AG09309 (cell line): ENCODE measurements at regions not wholly inside any gene's neighbourhood (a gene's known extent, or its start where the extent isn't known, plus 50 kb on each side); places are given as distances from the start of the nearest gene placed in this dataset.

Source experiments
- DNase-seq: peaks from one replicate; pipeline ENCODE4 v3.0.0-alpha.2; 2010; ENCODE audit warnings: low read depth
- H3K4me3 ChIP-seq: 2 replicates; pipeline ENCODE4 v1.5.1; 2011; ENCODE audit warnings: mild to moderate bottlenecking, low read depth, low read length, moderate library complexity; ENCODE audit not compliant: control insufficient read depth
- TF ChIP-seq, protein P1 (sequence below): IDR thresholded peaks from 2 replicates; pipeline ENCODE4 v1.5.1; 2011; ENCODE audit warnings: mild to moderate bottlenecking, low read depth, low read length, inconsistent platforms; ENCODE audit not compliant: insufficient read depth, control insufficient read depth; ENCODE audit errors: missing control alignments

DNA sequence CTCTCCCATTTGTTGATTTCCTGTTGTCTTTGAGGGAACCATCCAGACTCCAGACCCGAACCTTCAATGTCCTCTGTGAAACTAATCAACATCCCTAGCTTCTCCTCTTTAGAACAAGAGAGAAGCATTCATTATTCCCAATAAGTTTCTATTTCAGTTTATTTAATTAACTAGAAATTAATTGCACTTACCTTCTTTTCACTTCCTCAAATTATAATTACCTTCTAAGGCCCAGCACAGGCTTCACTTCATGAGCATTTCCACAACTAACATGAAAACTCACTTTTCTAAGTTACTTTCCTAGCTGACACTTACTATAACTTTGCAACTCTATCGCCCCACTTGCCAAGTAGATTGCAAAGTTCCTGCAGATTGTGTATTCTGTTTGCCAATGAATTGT, 71.6 kb upstream of the HTR2A start:
- DNase-seq: no peak
- TF ChIP-seq, protein P1, sequence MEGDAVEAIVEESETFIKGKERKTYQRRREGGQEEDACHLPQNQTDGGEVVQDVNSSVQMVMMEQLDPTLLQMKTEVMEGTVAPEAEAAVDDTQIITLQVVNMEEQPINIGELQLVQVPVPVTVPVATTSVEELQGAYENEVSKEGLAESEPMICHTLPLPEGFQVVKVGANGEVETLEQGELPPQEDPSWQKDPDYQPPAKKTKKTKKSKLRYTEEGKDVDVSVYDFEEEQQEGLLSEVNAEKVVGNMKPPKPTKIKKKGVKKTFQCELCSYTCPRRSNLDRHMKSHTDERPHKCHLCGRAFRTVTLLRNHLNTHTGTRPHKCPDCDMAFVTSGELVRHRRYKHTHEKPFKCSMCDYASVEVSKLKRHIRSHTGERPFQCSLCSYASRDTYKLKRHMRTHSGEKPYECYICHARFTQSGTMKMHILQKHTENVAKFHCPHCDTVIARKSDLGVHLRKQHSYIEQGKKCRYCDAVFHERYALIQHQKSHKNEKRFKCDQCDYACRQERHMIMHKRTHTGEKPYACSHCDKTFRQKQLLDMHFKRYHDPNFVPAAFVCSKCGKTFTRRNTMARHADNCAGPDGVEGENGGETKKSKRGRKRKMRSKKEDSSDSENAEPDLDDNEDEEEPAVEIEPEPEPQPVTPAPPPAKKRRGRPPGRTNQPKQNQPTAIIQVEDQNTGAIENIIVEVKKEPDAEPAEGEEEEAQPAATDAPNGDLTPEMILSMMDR: no peak
- no peak overlapping the region for H3K4me3 ChIP-seq

DNA sequence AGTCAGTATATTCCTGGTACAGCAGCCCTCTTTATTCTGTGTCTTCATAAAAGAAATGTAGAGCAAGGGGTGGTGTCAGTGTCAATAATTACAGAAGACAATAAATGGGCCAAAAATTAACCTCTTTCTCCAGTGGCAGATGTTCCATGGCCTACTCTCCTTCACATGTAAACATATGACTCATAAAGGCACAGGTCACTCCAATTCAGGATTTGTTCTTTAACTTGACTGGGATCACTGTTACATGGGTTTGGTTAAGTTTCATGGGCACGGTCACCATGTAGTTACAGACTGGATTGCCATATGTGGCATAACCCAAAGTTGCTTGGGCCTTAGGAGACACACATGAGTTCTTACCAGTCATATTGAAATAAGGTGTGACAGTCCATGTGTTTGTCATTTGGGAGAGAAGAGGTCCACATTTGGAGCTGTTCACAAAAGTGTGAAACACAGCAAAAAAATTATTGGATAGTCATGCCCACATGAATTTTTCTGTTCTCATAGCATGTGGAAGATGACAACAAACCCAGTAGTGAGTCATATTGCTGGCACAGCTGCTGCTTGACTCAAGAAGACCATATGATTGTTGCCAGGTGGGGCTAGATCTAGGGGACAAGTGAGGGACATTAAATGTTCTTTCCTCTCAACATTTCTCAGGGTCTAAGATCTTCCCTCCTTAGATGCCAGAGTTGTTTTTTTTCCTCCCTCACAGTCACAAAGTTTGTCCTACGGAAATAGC, 68.1 kb upstream of the HTR2A start:
- TF ChIP-seq, protein P1: no peak
- peak; percentile 40 for DNase-seq
- no peak overlapping the region for H3K4me3 ChIP-seq

DNA sequence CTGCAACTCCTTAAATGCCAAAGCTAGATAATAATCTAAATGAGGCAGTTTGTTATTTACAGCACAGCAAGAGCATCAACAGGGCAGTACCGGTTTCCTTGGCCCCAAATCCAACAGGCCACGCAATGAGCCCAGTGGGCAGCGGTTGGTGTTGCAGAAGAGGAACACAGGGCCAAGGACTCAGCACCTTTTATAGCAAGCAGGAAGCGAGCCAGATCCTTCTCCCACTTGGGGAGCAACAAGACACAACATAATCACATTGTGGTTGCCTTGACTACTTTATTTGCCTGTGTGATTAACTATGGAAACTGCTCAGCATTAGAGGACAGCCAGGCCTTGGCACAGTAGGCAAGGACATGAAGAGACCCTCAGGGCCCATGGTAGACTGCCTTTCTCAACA, 67.1 kb upstream of the HTR2A start:
- DNase-seq: no peak
- TF ChIP-seq, protein P1: no peak
- no peak overlapping the region for H3K4me3 ChIP-seq

DNA sequence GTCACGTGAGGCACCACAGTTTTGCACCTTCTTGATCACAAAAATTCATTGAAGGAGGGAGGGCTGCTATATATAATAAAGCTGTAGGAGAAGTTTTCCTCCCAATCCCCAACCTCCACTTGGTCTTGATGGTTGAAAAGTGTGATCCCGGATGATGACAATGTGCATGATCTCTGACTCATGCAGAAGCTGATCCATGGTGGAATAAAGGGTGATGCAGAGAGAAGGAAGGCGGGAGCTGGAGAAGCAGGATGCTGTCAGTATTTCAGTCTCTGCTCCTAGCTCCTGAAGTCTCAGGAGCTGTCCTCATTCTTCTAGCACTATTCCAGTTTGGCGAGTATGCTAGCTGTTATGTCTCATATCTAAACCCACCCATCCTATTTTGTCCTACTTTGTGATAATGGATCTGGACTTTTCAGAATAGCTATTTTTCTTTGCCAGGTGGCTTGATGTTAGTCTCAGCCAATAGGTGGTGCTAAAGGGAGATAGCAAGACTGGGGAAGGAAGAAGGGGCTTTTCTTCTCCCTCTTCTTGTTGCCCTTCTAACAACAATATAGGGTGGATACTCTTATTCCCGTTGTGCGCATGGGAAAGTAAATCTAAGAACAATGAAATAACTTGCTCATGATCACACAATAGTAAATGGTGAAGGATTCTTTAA, 65.6 kb upstream of the HTR2A start:
- no peak overlapping the region for H3K4me3 ChIP-seq
- TF ChIP-seq, protein P1: peak; percentile 40
- DNase-seq: no peak

DNA sequence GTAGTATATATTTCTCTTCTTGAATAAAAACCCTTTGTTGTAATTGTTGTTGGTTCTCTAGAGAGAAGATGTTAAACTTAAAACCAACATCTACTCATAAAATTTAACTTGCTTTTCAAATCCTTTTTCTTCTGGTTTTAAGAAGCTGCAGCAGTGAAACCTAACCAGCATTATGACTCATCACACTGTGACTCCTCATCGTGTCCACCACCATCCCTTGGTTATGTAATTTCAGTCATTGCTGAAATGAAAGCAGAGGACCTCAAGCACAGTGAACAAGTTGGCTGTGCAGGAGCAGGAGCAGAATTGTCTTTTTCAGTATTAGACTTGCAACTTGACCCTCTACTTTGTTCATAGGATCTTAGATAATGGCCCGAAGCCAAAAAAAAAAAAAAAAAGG, 64.9 kb upstream of the HTR2A start:
- TF ChIP-seq, protein P1: no peak
- peak; percentile 74 for DNase-seq
- no peak overlapping the region for H3K4me3 ChIP-seq

DNA sequence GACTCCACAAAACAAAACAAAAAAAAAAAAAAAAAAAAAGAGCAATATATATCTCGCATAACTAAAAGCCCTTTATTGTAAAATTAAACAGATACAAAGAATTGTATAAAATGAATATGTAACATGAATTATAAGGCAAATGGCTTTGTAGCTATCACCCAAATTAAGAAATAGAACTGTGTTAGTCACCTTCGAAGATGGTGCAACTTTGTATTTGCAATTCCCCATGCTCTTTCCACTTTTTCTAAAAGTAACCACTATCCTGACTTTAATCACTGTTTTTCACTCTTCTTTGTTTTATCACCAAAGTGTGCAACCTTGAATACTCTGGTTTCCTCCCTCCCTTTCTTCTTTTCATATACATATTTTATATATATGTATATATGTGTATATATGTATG, 57.1 kb upstream of the HTR2A start:
- TF ChIP-seq, protein P1: no peak
- no peak overlapping the region for H3K4me3 ChIP-seq
- no peak for DNase-seq
